K562 (cell line): ENCODE measurements at regions not wholly inside any gene's neighbourhood (a gene's known extent, or its start where the extent isn't known, plus 50 kb on each side); places are given as distances from the start of the nearest gene placed in this dataset.

Source experiments
- ATAC-seq: fragments of 200-7000 bp; cut with Tn5 transposase; 3 replicates; pipeline ENCODE4 v1.9.1; 2020; ENCODE audit warnings: moderate library complexity
- BruUV-seq: library from RNA; stranded (reverse); fragments of 400-500 nt; replicated peaks from 2 replicates; lab custom pipeline; 2021; lab: Mats Ljungman, UMichigan
- CTCF ChIA-PET: fragments of 300-600 bp; formaldehyde crosslinking; extraction: SDS; loops from one replicate; lab custom pipeline; 2021; ENCODE audit warnings: low intra/inter-chr PET ratio; lab: Yijun Ruan, JAX
- POLR2A ChIA-PET: fragments of 300-600, 350-650 bp; sonication (Branson Sonifier 250); formaldehyde crosslinking; extraction: SDS; loops from one replicate; lab custom pipeline; 2021; ENCODE audit warnings: antibody characterized with exemption, inconsistent platforms; lab: Yijun Ruan, JAX
- DNase-seq, 4 experiments: peaks; one replicate each; pipeline versions ENCODE4 v3.0.0 to v3.0.0-alpha.2; 2011 to 2018; ENCODE audit warnings: low spot score in 3 of 4, mixed read lengths in 3 of 4; ENCODE audit errors: extremely low read depth in 1 of 4
- FAIRE-seq: peaks from 2 replicates; lab custom pipeline; 2011; peaks lifted over from hg19 to GRCh38; lab: Jason Lieb, UNC
- H2AFZ ChIP-seq: 2 replicates; pipeline ENCODE4 v1.6.0; 2011; ENCODE audit warnings: low read depth, low read length, control low read depth, inconsistent platforms
- H3K27ac ChIP-seq: fragments of 200-600 bp; 3 replicates; pipeline ENCODE4 v1.8.0; 2011; ENCODE audit warnings: low read depth, mild to moderate bottlenecking, control low read depth, inconsistent platforms, low read length, moderate library complexity, mixed read lengths; ENCODE audit errors: extremely low read depth
- H3K27me3 ChIP-seq, 2 experiments: fragments of 300-600 bp in 1 of 2; 2 replicates in 1 of 2; 3 replicates in 1 of 2; pipeline versions ENCODE4 v1.6.0 to v1.8.0; 2011; ENCODE audit warnings: inconsistent platforms in 2 of 2, low read length in 2 of 2, mild to moderate bottlenecking in 1 of 2, mixed read lengths in 1 of 2, moderate library complexity in 1 of 2; ENCODE audit not compliant: control insufficient read depth in 2 of 2, insufficient read depth in 2 of 2
- H3K36me3 ChIP-seq: fragments of 300-600 bp; 3 replicates; pipeline ENCODE4 v1.8.0; 2011; ENCODE audit warnings: mild to moderate bottlenecking, low read length, inconsistent platforms; ENCODE audit not compliant: control insufficient read depth, insufficient read depth
- H3K4me1 ChIP-seq, 2 experiments: fragments of 200-600 bp in 1 of 2; replicated peaks in 1 of 2; 2 replicates in 1 of 2; 3 replicates in 1 of 2; pipeline versions ENCODE4 v1.5.1 to v1.8.0; 2011; ENCODE audit warnings: inconsistent platforms in 2 of 2, low read length in 2 of 2, mild to moderate bottlenecking in 1 of 2, mixed read lengths in 1 of 2, moderate library complexity in 1 of 2; ENCODE audit not compliant: control insufficient read depth in 2 of 2, insufficient read depth in 2 of 2
- H3K4me2 ChIP-seq: 2 replicates; pipeline ENCODE4 v1.6.1; 2011; ENCODE audit warnings: low read length, control low read depth, inconsistent platforms, mixed read lengths; ENCODE audit not compliant: insufficient read depth
- H3K4me3 ChIP-seq: fragments of 200-600 bp; sonication (generic), shearing (Covaris generic); 2 replicates; pipeline ENCODE4 v1.5.1; 2016; ENCODE audit warnings: control low read depth, inconsistent platforms
- H3K79me2 ChIP-seq: fragments of 200-600 bp; 3 replicates; pipeline ENCODE4 v1.8.0; 2011; ENCODE audit warnings: low read length, inconsistent platforms; ENCODE audit not compliant: control insufficient read depth, insufficient read depth
- H3K9ac ChIP-seq, 2 experiments: 2 replicates each; pipeline versions ENCODE4 v1.6.0 to v1.6.1; 2011; ENCODE audit warnings: low read depth in 2 of 2, low read length in 2 of 2, control low read depth in 1 of 2, inconsistent platforms in 1 of 2, mild to moderate bottlenecking in 1 of 2, mixed read lengths in 1 of 2; ENCODE audit not compliant: insufficient read depth in 1 of 2
- H3K9me1 ChIP-seq: one replicate; pipeline ENCODE4 v1.6.0; 2011; ENCODE audit warnings: inconsistent platforms, mild to moderate bottlenecking, low read length, moderate library complexity; ENCODE audit not compliant: control insufficient read depth, insufficient read depth
- H3K9me3 ChIP-seq: replicated peaks from 2 replicates; pipeline ENCODE4 v1.5.1; 2011; ENCODE audit warnings: low read depth, low read length, inconsistent platforms; ENCODE audit not compliant: control insufficient read depth, insufficient read depth
- H4K20me1 ChIP-seq: replicated peaks from 2 replicates; pipeline ENCODE4 v1.6.1; 2011; ENCODE audit warnings: low read length, inconsistent platforms, mixed read lengths; ENCODE audit not compliant: control insufficient read depth, insufficient read depth
- RBM14 ChIP-seq: fragments of 200-400 bp; formaldehyde crosslinking; IDR thresholded peaks from 2 replicates; pipeline ENCODE4 v1.6.1; 2018; ENCODE audit warnings: low read depth, mild to moderate bottlenecking, low read length, moderate library complexity, borderline replicate concordance; ENCODE audit not compliant: insufficient read depth
- RNF219 ChIP-seq: fragments of 250-450 bp; sonication (Bioruptor Pico); IDR thresholded peaks from 2 replicates; pipeline ENCODE4 v1.5.0; 2022; ENCODE audit warnings: mild to moderate bottlenecking
- SMC3 ChIP-seq: conservative IDR thresholded peaks from 2 replicates; pipeline ENCODE4 v1.6.1; 2011; ENCODE audit warnings: low read depth, low read length, improper control_type of control experiment; ENCODE audit not compliant: insufficient read depth
- WGBS: fragments of 100-300 bp; shearing (Covaris generic); methylation state at CpG from one replicate; pipeline ENCODE4 v1.1.6; 2016; ENCODE audit warnings: low coverage, mixed read lengths; ENCODE audit not compliant: insufficient coverage; ENCODE audit errors: missing lambda C conversion rate; 5-methylcytosine and 5-hydroxymethylcytosine counted together
- in situ Hi-C: fragments of 300-500 bp; cut with MboI; formaldehyde crosslinking; loops from 4 replicates; pipeline ENCODE4 v1.15.0; 2018; ENCODE audit warnings: inconsistent platforms, mixed read lengths
- intact Hi-C: fragments of 100-400 bp; cut with micrococcal nuclease; formaldehyde crosslinking; loops from 2 replicates; pipeline ENCODE4 v1.14.2; 2022
- TF ChIP-seq, protein P1 (sequence below): fragments of 200-400 bp; formaldehyde crosslinking; IDR thresholded peaks from 2 replicates; pipeline ENCODE4 v1.6.1; 2017; ENCODE audit warnings: mild to moderate bottlenecking, low read depth, low read length, moderate library complexity
- TF ChIP-seq, protein P2 (sequence below): fragments of 250-450 bp; sonication (Bioruptor Pico); IDR thresholded peaks from 2 replicates; pipeline ENCODE4 v1.4.0; 2020; ENCODE audit warnings: borderline replicate concordance
- TF ChIP-seq, protein P3 (sequence below), 3 experiments: IDR thresholded peaks in 2 of 3; conservative IDR thresholded peaks in 1 of 3; 2 replicates each; pipeline ENCODE4 v1.5.1; 2011 to 2012; ENCODE audit warnings: low read length in 3 of 3, mild to moderate bottlenecking in 3 of 3, control low read depth in 2 of 3, improper control_type of control experiment in 1 of 3, inconsistent platforms in 1 of 3, low read depth in 1 of 3, mixed read lengths in 1 of 3, moderate library complexity in 1 of 3; ENCODE audit not compliant: insufficient read depth in 2 of 3

GRCh38 chr17:5703736-5704135, 119.4 kb upstream of the NLRP1 start (continued):
- TF ChIP-seq, protein P1, sequence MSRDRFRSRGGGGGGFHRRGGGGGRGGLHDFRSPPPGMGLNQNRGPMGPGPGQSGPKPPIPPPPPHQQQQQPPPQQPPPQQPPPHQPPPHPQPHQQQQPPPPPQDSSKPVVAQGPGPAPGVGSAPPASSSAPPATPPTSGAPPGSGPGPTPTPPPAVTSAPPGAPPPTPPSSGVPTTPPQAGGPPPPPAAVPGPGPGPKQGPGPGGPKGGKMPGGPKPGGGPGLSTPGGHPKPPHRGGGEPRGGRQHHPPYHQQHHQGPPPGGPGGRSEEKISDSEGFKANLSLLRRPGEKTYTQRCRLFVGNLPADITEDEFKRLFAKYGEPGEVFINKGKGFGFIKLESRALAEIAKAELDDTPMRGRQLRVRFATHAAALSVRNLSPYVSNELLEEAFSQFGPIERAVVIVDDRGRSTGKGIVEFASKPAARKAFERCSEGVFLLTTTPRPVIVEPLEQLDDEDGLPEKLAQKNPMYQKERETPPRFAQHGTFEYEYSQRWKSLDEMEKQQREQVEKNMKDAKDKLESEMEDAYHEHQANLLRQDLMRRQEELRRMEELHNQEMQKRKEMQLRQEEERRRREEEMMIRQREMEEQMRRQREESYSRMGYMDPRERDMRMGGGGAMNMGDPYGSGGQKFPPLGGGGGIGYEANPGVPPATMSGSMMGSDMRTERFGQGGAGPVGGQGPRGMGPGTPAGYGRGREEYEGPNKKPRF: no peak
- TF ChIP-seq RNF219 (no peak), RBM14 (no peak)

DNA sequence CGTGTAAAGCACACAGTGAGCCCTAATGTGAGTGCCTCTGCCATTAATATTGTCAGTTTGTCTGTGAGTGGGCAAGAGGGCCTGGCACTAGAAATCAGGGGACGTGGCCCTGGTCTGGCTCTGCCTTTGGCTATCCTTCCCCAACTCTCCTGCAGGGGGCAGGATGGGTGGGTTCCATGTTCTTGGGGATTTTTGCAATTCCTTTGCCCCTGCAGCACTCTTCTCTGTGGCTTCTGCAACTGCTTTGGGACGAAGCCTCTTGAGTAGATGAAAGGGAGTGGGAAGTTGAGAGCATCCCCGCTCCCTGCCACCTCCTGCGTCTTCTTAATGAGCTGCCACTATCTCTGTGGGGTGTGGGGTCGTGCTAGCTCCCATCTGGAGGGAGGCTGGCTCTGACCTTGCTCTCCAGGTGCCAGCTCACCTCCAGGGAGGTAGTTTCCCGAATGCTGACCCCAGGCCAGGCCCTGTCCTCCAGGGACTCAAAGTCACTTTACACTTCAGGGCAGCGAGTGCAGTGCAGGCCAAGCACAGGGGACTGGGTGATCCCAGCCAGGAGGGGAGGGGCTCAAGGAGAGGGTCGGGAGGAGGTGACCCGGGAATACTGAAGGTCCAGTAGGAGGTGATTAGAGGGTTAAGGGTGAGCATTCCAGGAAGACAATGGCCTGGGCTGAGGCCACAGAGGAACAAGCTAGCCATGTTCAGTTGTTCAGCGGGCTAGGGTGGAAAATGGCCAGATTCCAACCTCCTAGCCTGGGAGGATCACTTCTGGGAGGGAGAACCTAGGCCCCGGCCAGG, 121.0 kb upstream of the NLRP1 start:
- Histone ChIP-seq H3K9me3 (no peaks in the 10 kb centered on the region), H3K9ac (no peak overlapping the region), H3K4me2 (no peak overlapping the region), H3K9me1 (no peaks in the 10 kb centered on the region), H3K27ac (no peak overlapping the region), H3K4me1 (no peaks in the 10 kb centered on the region; a peak in 1 of 5 replicates), H3K27me3 (no peaks in the 10 kb centered on the region; a peak in 1 of 5 replicates), H2AFZ (no peak overlapping the region), H3K36me3 (no peaks in the 10 kb centered on the region), H3K79me2 (no peaks in the 10 kb centered on the region), H3K4me3 (no peak overlapping the region), H4K20me1 (no peaks in the 10 kb centered on the region)
- BruUV-seq: no TSS peak
- CTCF ChIA-PET: interaction anchor here (0.7 kb wide), 1 partner anchor 115 kb away, joined by 3 read pairs; no protein-coding TSS in a partner anchor
- TF ChIP-seq SMC3: peak; percentile 27; the same call in 1 of the 2 replicates
- TF ChIP-seq, protein P2, sequence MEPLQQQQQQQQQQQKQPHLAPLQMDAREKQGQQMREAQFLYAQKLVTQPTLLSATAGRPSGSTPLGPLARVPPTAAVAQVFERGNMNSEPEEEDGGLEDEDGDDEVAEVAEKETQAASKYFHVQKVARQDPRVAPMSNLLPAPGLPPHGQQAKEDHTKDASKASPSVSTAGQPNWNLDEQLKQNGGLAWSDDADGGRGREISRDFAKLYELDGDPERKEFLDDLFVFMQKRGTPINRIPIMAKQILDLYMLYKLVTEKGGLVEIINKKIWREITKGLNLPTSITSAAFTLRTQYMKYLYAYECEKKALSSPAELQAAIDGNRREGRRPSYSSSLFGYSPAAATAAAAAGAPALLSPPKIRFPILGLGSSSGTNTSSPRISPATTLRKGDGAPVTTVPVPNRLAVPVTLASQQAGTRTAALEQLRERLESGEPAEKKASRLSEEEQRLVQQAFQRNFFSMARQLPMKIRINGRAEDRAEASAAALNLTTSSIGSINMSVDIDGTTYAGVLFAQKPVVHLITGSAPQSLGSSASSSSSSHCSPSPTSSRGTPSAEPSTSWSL (CRISPR knock-in tag): no peak
- TF ChIP-seq, protein P3, sequence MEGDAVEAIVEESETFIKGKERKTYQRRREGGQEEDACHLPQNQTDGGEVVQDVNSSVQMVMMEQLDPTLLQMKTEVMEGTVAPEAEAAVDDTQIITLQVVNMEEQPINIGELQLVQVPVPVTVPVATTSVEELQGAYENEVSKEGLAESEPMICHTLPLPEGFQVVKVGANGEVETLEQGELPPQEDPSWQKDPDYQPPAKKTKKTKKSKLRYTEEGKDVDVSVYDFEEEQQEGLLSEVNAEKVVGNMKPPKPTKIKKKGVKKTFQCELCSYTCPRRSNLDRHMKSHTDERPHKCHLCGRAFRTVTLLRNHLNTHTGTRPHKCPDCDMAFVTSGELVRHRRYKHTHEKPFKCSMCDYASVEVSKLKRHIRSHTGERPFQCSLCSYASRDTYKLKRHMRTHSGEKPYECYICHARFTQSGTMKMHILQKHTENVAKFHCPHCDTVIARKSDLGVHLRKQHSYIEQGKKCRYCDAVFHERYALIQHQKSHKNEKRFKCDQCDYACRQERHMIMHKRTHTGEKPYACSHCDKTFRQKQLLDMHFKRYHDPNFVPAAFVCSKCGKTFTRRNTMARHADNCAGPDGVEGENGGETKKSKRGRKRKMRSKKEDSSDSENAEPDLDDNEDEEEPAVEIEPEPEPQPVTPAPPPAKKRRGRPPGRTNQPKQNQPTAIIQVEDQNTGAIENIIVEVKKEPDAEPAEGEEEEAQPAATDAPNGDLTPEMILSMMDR (IDR thresholded peaks at IDR 0.05 in 2 of 3, conservative IDR thresholded peaks at IDR 0.05 in 1 of 3; ENCODE audit: insufficient read depth in 2 of 3, low read depth in 1 of 3, low read length in 3 of 3): peak; percentile 39 to 50 (median 40); a peak in 5 of 6 replicates
- FAIRE-seq (no peak), DNase-seq (peak; percentile 20 to 37 (median 29)), ATAC-seq (0 out of 3 replicates have a peak, but pooled peaks have one; percentile 33)
- in situ Hi-C loops: loop anchor here (25.0 kb wide), 1 partner anchor 707 kb away; no protein-coding TSS in a partner anchor
- WGBS: under 1% methylated on average over 9 of the region's 12 CpGs
- POLR2A ChIA-PET: interaction anchor here (2.3 kb wide), 1 partner anchor 10 kb away, joined by 13 read pairs; no protein-coding TSS in a partner anchor
- intact Hi-C loops: no loop called here
